ENCODE measurements at regions not wholly inside any gene's neighbourhood (a gene's known extent, or its start where the extent isn't known, plus 50 kb on each side); places are given as distances from the start of the nearest gene placed in this dataset.
"Not testable (repeated sequence)": the region's sequence is repeated elsewhere in the genome, so short reads cannot be mapped to it uniquely, and the experiment has no call there.

DNA sequence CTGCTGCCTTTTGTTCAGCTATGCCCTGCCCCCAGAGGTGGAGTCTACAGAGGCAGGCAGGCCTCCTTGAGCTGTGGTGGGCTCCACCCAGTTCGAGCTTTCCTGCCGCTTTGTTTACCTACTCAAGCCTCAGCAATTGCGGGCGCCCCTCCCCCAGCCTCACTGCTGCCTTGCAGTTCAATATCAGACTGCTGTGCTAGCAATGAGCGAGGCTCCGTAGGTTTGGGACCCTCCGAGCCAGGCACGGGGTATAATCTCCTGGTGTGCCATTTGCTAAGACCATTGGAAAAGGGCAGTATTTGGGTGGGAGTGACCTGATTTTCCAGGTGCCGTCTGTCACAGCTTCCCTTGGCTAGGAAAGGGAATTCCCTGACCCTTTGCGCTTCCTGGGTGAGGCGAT is 51.9 kb downstream of the DIPK2A start:
- not testable (repeated sequence) for DNase-seq

DNA sequence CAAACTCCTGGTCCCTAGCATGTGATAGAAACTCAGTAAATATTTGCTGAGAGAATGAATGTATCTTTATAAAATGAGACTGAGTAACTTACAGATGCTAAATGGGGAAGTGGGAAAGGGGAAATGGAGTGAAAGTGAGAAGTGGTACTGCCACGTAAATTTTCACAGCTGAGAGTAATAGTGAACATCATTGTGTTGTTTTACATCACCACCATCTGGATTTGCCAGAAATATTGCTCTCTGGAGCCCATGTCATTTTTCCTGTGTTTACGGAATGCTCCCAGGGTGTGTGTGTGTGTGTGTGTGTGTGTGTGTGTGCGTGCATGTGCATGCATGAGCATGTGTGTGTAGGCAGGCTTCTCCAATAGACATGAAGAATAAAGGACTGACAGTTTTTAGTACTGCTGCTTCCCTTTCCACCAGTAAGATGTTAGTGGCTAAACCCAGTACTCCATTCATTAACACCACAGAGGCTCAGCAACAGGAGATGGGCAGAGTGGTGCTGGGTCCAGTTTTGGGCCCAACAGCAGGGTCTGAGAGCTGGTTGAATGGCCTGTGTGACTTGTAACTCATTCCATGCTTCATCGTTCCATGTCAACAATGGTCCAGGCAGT is 57.3 kb downstream of the DIPK2A start:
- DNase-seq: no peak

DNA sequence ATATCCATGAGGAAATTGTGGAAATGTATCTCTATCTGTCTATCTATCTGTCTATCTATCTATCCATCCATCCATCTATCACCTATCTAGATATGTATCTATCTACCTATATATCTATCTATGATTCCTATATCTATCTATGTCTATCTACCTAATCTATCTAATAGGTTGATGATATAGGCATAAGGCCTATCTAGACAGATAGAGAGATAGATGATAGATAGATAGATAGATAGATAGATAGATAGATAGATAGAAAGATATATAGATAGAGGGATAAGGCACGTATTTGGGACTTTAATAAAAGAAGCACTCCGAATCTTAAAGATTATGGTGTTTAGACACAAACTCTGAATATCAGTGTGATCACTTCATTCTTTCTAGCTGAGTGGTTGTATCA is 58.1 kb downstream of the DIPK2A start:
- no peak for DNase-seq

DNA sequence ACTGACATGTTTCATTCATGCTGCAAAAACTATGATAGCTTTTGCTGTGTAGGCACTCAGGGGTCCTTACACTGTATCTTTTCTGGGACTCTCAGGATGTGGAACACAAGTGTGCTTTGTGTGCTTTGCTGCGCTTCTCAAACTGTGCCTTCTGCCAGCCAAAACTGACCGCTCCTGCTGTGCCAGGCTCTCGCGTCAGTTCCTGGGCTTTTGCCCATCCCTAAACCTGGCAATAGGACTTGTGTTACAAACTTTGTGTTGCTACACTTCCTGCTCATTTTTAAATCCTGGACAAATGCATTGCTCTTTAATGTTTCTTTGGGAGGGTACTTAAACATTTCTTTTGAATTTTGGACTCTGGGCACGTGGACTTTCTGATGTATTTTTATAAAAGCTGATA is 60.3 kb downstream of the DIPK2A start:
- DNase-seq: no peak

DNA sequence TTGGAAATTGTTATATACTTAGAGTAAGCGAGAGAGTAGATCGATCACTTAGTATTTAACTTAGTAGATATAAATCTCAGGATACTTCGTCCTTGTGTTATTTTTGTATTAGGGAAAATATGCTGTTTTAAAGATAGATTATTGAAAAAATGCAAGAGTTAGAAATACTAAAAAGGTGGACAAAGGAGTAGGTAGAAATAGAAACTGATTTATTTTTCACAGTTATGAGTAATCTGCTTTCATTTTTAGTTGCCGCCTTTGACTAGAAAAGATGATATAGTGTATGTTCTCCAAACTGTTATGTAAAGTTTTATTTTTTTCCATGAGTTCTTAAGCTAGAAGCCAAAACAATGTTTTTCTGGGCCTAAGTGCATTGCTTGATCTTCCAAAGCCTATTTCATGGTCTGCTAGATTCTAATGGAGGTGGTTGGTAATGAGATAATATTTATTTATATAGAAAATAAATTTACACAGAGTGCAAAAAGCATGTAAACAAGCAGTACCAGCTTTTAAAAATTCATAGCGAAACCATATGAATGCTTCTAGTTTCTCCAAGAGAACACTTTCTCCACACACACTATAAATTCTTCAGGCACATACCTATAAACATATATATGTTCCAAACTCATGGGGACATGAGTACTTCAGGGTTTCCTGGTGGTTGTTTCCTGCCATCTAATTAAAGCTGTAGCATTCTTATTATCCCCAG is 61.1 kb downstream of the DIPK2A start:
- no peak for DNase-seq

DNA sequence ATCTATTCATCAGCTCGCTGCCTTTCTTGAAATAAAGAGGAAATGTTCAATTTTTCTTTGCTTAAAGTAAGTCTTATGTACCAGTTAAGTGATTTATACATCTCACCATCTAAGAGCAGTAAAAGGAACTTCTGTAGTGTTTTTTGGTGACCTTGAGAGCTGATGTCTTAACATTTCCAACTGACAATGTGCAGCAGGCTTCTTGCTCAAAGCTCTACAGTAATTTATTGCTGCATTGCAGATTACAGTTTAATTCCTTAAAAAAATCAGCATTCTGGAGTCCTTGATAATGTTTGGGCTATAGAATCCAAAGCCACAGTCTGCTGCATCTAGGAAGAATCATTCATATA is 61.6 kb downstream of the DIPK2A start:
- no peak for DNase-seq

DNA sequence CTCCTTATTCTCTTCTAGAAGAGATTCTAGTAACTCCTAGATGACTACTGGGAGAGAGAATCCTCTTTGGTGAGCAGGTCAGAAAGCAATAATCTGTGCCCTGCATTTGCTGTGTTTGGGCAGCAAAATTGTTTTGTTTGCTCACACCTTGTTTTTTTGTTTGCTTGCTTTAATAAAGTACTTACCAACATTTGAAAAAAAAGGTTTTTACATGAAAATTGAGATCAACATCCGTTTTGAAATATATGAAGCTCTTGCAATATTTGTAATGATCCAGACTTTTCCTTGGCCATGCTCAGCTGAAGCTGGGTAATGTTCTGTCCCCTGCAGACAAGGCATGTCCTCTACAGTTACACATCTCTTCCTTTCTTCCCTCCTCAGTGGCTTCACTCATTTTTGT is 62.2 kb downstream of the DIPK2A start:
- DNase-seq: no peak

DNA sequence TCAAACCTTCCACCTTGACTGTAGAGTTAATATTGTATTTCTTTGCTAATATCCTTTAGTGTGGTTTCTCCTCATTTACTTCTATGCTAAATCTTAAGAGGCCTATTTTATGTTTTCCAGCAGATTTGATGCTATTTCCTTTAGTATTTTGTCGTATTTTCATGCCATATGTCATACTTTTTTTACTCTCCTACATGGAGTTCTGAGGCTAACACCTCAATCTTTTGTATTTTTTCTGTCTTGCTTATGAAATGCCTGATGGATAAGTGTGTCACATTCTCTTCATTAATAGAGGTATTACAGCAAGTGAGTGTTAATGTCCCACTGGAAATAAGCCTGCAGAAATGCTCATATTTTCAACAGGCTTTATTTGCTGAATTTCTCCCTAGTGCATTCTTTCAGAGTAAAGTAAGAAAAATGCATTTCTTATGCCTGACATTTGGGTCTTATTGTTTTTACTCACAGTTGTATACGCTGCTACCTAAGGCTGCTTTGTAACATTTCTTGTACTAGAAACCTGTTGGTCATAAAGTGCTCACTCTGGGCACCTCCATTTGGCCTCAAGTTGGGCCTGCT is 63.2 kb downstream of the DIPK2A start:
- no peak for DNase-seq

DNA sequence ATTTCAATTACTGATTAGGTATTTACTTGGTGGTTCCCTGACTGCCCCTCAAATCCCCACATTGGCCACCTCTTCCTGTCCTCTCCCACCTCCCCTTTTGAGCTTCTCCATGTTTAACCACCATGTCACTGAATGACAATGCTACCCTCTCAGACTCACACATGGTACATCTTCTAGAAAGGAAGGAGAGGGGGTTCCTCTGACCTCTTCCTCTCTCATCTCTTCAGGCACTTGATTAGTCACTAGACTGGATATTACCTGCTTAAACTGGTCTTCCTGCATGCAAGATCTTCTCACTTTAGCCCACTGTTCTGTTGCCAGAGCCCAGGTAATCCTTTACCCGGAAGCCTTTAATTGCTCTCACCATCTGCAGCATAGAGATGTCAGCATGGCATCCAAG is 64.9 kb downstream of the DIPK2A start:
- no peak for DNase-seq

DNA sequence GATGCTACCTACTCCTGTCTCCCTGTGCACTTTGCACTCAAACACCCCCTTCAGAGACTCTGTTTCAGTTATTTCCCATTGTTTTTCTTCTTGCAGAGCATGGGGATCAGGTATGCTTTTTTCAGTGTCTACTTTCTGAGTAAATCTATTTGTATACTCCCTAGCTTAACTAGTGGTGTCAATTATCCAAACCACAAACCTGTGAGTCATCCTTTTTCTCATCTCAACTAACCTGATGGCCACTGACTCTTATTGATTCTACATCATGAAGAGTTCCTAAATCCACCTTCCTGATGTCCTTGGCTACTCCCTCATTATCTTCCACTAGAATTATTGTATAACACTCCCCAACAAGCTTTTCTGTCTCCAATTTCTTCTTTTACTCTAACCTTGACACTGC is 68.0 kb downstream of the DIPK2A start:
- no peak for DNase-seq

DNA sequence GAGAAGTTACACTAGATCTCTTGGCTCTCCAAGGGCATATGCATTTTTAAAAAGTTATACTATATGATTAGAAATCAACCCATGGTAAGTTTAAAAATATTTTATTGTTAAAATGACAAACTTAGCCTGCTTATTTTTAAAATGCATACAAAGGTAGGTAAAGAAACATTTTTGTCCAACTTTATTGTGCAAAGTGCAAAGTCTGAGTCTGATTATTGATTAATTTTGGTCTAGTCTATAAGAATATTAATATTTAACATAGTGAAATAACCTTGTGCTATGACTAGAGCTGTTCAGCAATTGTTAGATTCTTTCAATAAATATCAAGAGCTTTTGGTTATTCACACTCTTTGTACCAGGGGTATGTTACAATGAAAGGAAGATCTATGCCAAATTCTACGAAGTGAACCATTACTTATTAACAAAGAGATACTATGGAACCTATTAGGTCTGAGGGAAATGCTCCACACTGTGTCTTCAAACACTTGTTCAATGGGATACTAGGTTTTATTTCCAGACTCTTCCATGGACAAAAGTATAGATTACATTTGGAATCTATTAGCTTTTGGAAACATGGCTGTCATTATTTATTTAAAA is 70.4 kb downstream of the DIPK2A start:
- DNase-seq: no peak

DNA sequence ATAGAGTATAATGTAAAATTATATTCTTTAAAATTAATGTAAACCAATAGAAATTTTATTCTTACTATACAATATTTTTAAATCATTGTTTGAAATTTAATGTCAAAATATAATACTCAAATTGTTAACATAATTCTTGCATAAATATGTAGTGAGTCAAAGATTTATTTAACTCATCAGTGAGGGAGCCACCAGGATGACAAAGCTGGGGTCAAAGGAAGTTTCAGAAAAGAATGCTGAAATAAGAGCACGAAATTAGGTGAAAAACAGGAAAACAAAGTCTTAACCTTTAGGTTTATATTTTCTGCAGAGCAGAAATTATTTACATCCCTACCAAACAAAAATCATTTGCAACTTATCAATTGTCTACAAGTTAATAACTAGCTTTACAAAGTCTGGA is 74.1 kb downstream of the DIPK2A start:
- DNase-seq: no peak

DNA sequence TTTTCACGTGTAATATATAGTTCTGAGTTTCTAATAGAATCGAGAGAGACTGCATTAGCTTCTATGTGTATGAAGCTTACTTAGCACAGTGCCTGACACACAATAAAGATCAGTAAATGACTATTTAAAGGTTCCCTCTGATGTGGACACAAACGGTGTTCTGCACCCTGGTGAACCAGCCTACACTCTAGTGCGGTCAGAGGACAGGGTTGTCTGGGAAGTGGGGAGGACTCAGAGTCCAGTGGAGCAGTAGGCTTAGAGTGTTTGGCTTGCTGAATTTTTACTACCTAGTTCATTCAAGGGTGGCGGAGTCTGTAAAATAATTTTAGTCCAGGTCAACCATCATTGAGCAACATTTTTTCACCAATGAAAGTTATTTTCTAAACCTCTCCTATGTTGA is 77.8 kb downstream of the DIPK2A start:
- no peak for DNase-seq

DNA sequence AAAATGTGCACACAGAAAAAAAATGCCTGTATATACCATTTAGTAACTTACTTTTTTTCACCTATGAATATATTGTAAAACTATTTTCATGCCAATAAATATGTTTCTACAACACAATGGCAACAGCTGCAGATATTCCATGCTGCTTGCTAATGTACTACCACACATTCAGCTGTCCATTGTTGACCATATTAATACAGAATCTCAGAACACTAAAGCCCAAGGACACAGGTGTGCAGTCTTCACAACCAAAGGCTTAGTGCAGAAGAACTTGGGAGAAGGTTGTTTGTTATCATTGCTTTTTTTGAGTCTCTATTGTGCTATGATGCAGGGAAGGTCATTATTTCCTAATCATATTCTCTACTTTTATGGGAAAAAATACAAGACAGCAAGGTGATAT is 79.6 kb downstream of the DIPK2A start:
- DNase-seq: no peak

DNA sequence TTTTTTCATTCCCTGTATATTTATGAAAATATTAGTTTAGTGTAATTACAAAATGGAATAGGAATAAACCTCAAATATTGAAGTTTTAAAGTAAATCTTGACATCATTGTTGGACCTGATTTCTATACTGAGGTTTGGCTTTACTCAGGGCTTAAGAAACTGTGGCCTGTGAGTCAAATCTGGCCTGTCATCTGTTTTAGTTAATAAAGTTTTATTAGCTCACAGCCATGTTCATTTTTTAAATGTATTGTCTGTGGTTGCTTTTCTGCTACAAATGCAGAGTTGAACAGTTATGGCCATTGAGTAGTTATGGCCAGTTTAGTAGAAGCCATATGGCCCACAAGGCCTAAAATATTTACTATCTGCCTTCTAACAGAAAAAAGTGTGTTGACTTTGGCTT is 80.7 kb downstream of the DIPK2A start:
- no peak for DNase-seq

DNA sequence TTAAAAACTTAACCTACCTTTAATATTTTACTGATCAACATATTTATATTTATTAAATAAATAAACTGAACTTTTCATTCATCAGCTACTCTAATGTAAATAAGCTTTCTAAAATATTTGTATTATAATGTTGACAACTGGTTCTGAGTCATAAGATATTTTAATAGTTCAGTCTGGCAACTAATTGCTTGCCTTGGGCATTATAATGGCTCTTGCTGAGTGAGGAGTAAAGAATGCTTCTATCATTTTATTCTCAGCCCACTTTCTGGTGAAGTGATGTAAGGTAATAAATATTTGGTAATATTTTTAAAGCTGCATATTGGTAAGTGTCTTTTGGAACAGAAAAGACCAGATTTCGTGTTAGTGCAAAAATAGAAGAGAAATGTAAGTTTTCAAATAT is 81.5 kb downstream of the DIPK2A start:
- DNase-seq: no peak

DNA sequence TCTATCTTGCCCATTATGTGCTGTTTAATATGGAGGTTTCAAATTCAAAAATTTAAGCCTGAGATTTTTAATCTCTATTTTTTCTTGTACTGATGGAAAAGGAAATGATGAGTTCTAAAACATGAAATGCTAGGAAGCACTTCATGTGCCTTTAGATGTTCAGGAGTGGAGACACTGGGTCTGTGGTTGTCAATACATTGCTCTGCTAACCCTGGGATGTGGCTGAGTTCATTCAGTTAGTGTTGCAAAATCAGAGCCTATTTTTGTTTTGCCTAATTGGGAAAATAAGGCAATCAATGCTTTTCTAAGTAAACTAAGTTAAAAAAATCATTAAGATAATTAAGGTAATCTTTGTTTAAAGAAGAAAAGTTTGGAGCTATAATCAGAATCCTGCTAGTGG is 83.1 kb downstream of the DIPK2A start:
- DNase-seq: no peak

DNA sequence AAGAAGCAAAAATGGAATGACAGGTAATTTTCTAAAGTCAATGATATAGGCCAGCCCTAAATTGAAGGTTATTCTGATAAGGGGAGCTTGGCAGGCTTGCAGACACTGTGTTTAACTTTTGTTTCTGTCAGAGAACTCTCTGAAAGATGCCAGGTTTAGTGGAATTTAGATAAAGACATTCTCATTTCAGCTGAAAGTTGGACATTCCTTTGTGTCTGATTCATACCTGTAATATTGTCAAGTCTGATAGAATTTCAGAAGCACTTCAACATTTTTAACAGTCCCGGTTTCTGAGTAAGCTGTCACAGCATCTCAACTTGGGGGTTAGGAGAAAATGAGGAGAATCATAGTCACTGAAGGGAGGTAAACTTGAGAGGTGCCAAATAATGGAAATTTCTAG is 84.0 kb downstream of the DIPK2A start:
- DNase-seq: no peak

DNA sequence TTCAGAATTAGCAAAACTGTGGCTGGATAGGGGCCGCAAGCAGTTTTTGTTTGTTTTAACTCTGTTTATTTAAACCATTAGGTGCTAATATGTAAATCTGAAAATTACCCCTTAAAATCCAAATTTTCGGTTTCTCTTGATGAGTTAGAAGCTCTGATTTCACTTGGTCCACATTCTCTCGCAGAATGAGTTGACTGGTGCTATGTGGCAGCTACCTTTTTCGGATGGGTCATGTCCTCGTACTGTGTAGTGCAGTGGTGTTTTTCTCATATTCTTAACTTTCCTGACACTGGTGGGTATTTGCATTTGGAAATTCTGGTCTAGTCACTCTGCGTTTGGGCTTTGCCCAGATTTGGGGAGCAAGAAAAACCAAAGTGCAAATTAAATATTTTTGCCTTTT is 87.1 kb downstream of the DIPK2A start:
- no peak for DNase-seq

DNA sequence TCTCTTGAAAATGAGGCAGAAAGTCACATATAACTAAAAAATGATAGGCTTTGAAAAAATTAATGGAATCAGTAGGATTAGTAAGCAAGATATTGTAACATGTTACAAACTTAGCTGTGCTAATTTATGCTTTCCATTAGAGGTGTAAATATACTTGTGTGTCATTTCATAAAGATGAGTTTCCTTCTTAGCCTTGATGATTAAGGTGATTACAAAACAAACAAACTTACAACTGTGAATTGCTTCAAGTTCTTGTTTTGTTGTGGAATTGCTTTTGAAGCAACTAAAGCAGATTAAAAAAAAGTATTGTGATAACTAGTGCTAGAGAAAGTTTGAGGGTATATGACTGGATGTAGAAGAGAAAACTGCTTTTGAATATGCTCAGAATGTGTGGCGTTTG is 87.9 kb downstream of the DIPK2A start:
- no peak for DNase-seq

DNA sequence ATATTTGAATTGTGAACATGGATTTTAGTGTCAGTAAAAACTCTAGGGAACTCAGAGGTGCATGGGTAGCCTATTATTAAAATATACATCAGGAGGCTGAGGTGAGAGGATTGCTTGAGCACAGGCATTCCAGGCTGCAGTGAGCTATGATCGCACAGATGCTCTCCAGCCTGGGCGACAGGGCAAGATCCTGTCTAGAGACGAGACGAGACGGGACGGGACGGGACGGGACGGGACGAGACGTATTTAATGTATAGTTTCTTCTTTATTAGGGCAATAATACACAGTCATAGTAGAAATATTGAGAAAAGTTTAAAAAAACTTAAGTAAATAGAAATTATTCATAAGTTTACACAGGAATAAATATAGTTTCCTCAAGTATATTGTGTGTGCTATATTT is 89.3 kb downstream of the DIPK2A start:
- DNase-seq: no peak

DNA sequence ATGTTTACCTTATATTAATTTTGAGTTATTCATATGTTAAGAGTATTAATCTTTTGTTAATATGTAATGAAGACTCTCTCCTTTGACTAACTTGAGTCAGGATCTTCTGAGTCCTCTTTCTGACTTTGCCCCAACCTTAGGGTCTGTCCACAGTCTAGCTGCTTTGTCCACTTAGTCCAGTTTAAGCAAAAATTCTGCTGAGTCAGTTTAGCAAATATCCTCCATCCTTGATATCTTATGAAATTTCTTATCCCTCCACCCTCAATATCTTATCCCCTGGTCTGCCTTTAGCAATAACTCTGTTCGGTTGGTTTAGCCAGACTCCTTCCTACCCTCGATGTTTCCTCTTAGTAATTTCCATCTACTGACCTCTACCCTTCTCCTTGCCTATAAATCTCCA is 91.7 kb downstream of the DIPK2A start:
- no peak for DNase-seq

DNA sequence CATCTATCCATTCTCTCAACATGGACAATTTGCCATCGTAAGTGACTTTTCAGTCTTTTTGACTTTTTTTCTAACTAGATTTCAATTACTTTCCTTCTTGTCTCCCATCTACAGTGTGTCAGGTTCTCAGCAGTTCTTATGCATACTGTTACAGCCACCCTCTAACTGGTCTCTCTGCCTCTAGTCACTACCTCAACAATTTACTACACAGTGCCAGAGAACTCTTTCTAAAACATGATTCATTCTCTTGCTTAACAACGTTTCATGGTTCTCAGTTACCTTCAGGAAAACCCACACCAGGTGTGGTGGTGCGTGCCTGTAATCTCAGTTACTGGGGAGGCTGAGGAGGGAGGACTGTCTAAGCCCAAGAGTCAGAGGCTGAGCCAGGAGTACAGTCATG is 95.4 kb downstream of the DIPK2A start:
- DNase-seq: no peak

DNA sequence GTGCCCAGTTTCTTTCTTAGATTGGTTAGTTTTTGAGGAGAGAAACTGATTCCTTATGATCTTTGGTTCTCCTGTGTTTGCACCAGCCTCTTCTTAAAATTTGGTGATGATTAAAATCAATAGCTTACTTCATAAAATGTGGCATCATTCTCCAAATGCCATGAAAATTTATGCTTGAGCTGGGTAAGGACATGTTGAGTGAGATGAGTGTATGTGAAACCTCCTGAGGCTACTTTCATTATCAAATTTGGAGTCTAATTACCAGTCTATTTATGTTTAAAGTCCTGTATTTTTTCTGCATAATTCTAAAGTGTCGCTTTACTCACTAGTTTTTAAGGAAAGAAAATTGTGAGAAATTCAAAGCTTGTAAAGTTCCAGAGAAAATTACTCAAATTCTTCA is 102.1 kb downstream of the DIPK2A start:
- no peak for DNase-seq

DNA sequence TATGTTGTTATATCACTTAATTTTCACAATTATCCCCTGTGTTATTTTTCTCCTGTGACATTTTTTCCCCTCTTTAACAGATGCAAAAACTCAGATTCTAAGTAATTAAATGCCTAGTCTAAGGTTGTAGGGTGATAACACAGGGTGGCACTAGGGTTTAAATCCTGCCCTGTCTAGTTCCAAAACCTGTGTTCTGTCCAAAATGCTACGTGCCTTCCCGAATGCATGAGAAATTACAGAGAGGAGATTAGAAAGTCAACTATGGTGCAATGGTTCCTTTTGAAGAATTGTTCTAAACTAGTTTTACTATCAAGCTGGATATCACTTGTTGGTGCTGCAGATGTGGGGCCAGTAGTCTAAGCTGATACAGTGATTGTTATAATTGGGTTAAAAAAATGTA is 108.0 kb downstream of the DIPK2A start:
- no peak for DNase-seq

Data from 8988T (cell line).